ENCODE measurements at regions not wholly inside any gene's neighbourhood (a gene's known extent, or its start where the extent isn't known, plus 50 kb on each side); places are given as distances from the start of the nearest gene placed in this dataset.
A peak's percentile ranks its signal among the peaks of the same experiment; 100 is the strongest.

GRCh38 chr16:85528528-85529387 is 84.4 kb upstream of the GSE1 start:
- intact Hi-C loops (cut with micrococcal nuclease) (no loop called here), in situ Hi-C loops (cut with MboI; ENCODE audit: low sequenced_read_pairs) (no loop called here), dilution Hi-C loops (cut with HindIII; ENCODE audit: low sequenced_read_pairs, unreplicated experiment) (no loop called here)
- Histone ChIP-seq H3K79me1 (ENCODE audit: low read depth in 1 of 2, low read length in 2 of 2) (peaks cover 16 to 26% of the 10 kb centered on the region in 2 experiments; a peak in 3 of 4 replicates), H2BK120ac (ENCODE audit: low read depth, low read length) (no peak overlapping the region), H4K5ac (ENCODE audit: low read depth, low read length) (no peak overlapping the region), H3K36me3 (ENCODE audit: control insufficient read depth, insufficient read depth, low read length) (no peaks in the 10 kb centered on the region), H3K4me3 (ENCODE audit: insufficient read depth, low read depth, low read length) (no peak overlapping the region), H3K56ac (ENCODE audit: extremely low read depth, insufficient read depth, low read length) (no peak overlapping the region), H3K14ac (replicated peaks; ENCODE audit: low read depth, low read length) (no peak overlapping the region), H3K27me3 (ENCODE audit: control insufficient read depth, insufficient read depth, low read length) (no peaks in the 10 kb centered on the region), H4K91ac (ENCODE audit: insufficient read depth, low read depth, low read length) (no peak overlapping the region), H2AK5ac (ENCODE audit: low read depth, low read length) (no peak overlapping the region), H2AK9ac (replicated peaks; ENCODE audit: low read depth, low read length, poor library complexity) (no peak overlapping the region), H2BK20ac (ENCODE audit: low read depth, low read length) (no peak overlapping the region), H3K4ac (ENCODE audit: low read depth, low read length) (no peak overlapping the region), H2BK5ac (ENCODE audit: low read depth, low read length, poor library complexity, severe bottlenecking) (no peak overlapping the region), H3K4me2 (ENCODE audit: low read depth, low read length) (no peak overlapping the region), H3K9ac (ENCODE audit: low read depth, low read length) (no peak overlapping the region), H2BK15ac (ENCODE audit: low read depth, low read length) (no peak overlapping the region), H3K9me3 (ENCODE audit: control insufficient read depth, insufficient read depth, low read length) (no peaks in the 10 kb centered on the region), H3K27ac (ENCODE audit: insufficient read depth, low read length) (no peak overlapping the region), H3K23ac (ENCODE audit: low read depth, low read length) (no peak overlapping the region), H3K9me1 (ENCODE audit: insufficient read depth, low read length) (no peaks in the 10 kb centered on the region), H3K18ac (ENCODE audit: low read depth, low read length) (no peak overlapping the region), H2AFZ (replicated peaks; ENCODE audit: low read length, poor library complexity) (no peak overlapping the region), H4K20me1 (ENCODE audit: insufficient read depth, low read length) (peaks cover 4% of the 10 kb centered on the region), H3K4me1 (ENCODE audit: control insufficient read depth, insufficient read depth, low read length) (peaks cover 14% of the 10 kb centered on the region), H4K8ac (ENCODE audit: low read depth in 2 of 2, low read length in 2 of 2) (no peak overlapping the region)
- BruUV-seq (replicated peaks), result no TSS peak
- ATAC-seq (ENCODE audit: low read depth), result no peak
- TF ChIP-seq RAD21 (IDR thresholded peaks at IDR 0.05; ENCODE audit: low read length) (no peak), RFX5 (IDR thresholded peaks at IDR 0.05; ENCODE audit: low read depth, low read length) (no peak), NFE2L2 (IDR thresholded peaks at IDR 0.05; ENCODE audit: low read depth, low read length) (no peak), MAFK (IDR thresholded peaks at IDR 0.05; ENCODE audit: low read depth, low read length) (no peak), CTCF (conservative IDR thresholded peaks at IDR 0.05; ENCODE audit: low read depth, low read length) (peak; percentile 36), BHLHE40 (IDR thresholded peaks at IDR 0.05; ENCODE audit: low read depth, low read length) (no peak), FOS (IDR thresholded peaks at IDR 0.05; ENCODE audit: low read depth, low read length) (no peak)
- WGBS, 2 experiments (ENCODE audit: extremely low coverage in 2 of 2, insufficient read length in 1 of 2), result 81% methylated on average over 3 of the region's 21 CpGs; no CpG with 5 or more reads in 1 of the 2 experiments
- POLR2A ChIA-PET (ENCODE audit: unreplicated experiment), result no interaction called here
- no peak for DNase-seq
- CTCF ChIA-PET, result interaction anchor here (0.6 to 1.3 kb wide), 3 partner anchors 13 to 674 kb away, joined by 3 to 7 read pairs (median 4); no protein-coding TSS in a partner anchor

Data from IMR-90 (cell line).